NCI-H2107 treated with DMSO at 0.1 percent for 48 hours (cell line): ENCODE measurements at regions not wholly inside any gene's neighbourhood (a gene's known extent, or its start where the extent isn't known, plus 50 kb on each side); places are given as distances from the start of the nearest gene placed in this dataset.

Experiments
- DNase-seq: peaks from one replicate; lab custom pipeline; 2025; ENCODE audit not compliant: unreplicated experiment; lab: John Stamatoyannopoulos, UW

GRCh38 chr13:80469105-80469852 is 128.4 kb upstream of the SPRY2 start:
- no peak for DNase-seq

- DNase-seq: no peak
Observed at GRCh38 chr13:80465321-80465720, 124.4 kb upstream of the SPRY2 start.

- DNase-seq: no peak
Observed at GRCh38 chr13:80463673-80464352, 122.9 kb upstream of the SPRY2 start.

- no peak for DNase-seq
Observed at GRCh38 chr13:80462567-80462966, 121.6 kb upstream of the SPRY2 start.

- no peak for DNase-seq
Observed at GRCh38 chr13:80462037-80462436, 121.1 kb upstream of the SPRY2 start.

GRCh38 chr13:80458543-80458942 is 117.6 kb upstream of the SPRY2 start:
- no peak for DNase-seq

GRCh38 chr13:80454245-80454644 is 113.3 kb upstream of the SPRY2 start:
- no peak for DNase-seq

GRCh38 chr13:80452279-80452678 is 111.4 kb upstream of the SPRY2 start:
- DNase-seq: no peak

- DNase-seq: no peak
Observed at GRCh38 chr13:80451641-80452040, 110.7 kb upstream of the SPRY2 start.

- DNase-seq: no peak
Observed at GRCh38 chr13:80450386-80450785, 109.5 kb upstream of the SPRY2 start.

- DNase-seq: no peak
Observed at GRCh38 chr13:80448725-80449124, 107.8 kb upstream of the SPRY2 start.

GRCh38 chr13:80447747-80448146 is 106.8 kb upstream of the SPRY2 start:
- no peak for DNase-seq

- DNase-seq: no peak
Observed at GRCh38 chr13:80444240-80445015, 103.5 kb upstream of the SPRY2 start.

- DNase-seq: no peak
Observed at GRCh38 chr13:80442609-80443008, 101.7 kb upstream of the SPRY2 start.

- no peak for DNase-seq
Observed at GRCh38 chr13:80441968-80442367, 101.0 kb upstream of the SPRY2 start.

GRCh38 chr13:80438521-80438920 is 97.6 kb upstream of the SPRY2 start:
- DNase-seq: no peak

GRCh38 chr13:80437231-80437630 is 96.3 kb upstream of the SPRY2 start:
- DNase-seq: no peak

GRCh38 chr13:80436571-80437169 is 95.7 kb upstream of the SPRY2 start:
- DNase-seq: no peak

GRCh38 chr13:80430561-80430960 is 89.6 kb upstream of the SPRY2 start:
- no peak for DNase-seq

- DNase-seq: no peak
Observed at GRCh38 chr13:80428349-80429096, 87.6 kb upstream of the SPRY2 start.

- no peak for DNase-seq
Observed at GRCh38 chr13:80419416-80419815, 78.5 kb upstream of the SPRY2 start.
